Peyer's patch (tissue), 4 donors: ENCODE measurements at regions not wholly inside any gene's neighbourhood (a gene's known extent, or its start where the extent isn't known, plus 50 kb on each side); places are given as distances from the start of the nearest gene placed in this dataset.

Experiments used
- DNase-seq, 3 donors: peaks; one replicate each; pipeline ENCODE4 v3.0.0-alpha.2; 2017 to 2019
- H3K27ac ChIP-seq, 4 donors: fragments of 200-600 bp; sonication (generic); one replicate each; pipeline ENCODE4 v1.5.1; 2016 to 2019
- H3K27me3 ChIP-seq, 2 donors: fragments of 200-600 bp; sonication (generic); one replicate each; pipeline ENCODE4 v1.5.1; 2019
- H3K36me3 ChIP-seq, 3 donors: fragments of 200-600 bp; sonication (generic); one replicate each; pipeline ENCODE4 v1.5.1; 2016 to 2019
- H3K4me1 ChIP-seq, 4 donors: fragments of 200-600 bp; sonication (generic); one replicate each; pipeline ENCODE4 v1.5.1; 2016 to 2019
- H3K4me3 ChIP-seq, 4 donors: fragments of 200-600 bp; sonication (generic); 1 replicate in 3 of 4; 2 replicates in 1 of 4; pipeline ENCODE4 v1.5.1; 2016 to 2019; ENCODE audit warnings: mild to moderate bottlenecking in 1 of 4
- H3K9me3 ChIP-seq, 4 donors: fragments of 200-600 bp; sonication (generic); one replicate each; pipeline ENCODE4 v1.5.1; 2016 to 2019; ENCODE audit warnings: mild to moderate bottlenecking in 1 of 4
- POLR2A ChIP-seq, 2 donors: fragments of 450-650 bp; IDR thresholded peaks; one replicate each; pipeline ENCODE4 v1.5.1; 2017; ENCODE audit warnings: antibody characterized with exemption in 2 of 2, mild to moderate bottlenecking in 2 of 2, moderate library complexity in 2 of 2
- TF ChIP-seq, protein P1 (sequence below), 6 experiments: fragments of 450-650 bp in 4 of 6; fragments of 200-600 bp in 2 of 6; sonication (generic) in 1 of 6; IDR thresholded peaks; one replicate each; pipeline ENCODE4 v1.5.1; 2017 to 2019; ENCODE audit warnings: antibody characterized with exemption in 6 of 6, mild to moderate bottlenecking in 3 of 6, moderate library complexity in 1 of 6

DNA sequence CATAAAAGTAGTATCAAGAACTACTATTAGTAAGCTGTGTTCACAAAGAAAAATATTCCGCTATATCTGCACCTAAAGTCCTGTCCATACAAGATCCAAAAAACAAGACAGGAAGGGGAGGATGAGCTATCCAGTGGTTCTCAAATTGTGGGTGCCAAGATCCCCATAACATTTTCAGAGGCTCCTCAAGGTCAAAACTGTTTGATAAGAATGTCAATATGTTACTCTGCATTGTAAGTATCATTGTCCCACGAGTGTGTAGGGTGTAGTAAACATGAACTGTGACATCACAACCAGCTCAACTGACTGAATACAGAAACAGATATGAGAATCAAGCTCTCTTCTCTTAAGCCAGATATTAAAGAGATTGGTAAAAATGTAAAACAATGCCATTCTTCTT lies 81.9 kb upstream of the HIVEP1 start:
- H3K36me3 ChIP-seq = no peaks in the 10 kb centered on the region
- DNase-seq = no peak
- H3K27ac ChIP-seq = no peak overlapping the region
- H3K4me3 ChIP-seq = no peak overlapping the region
- H3K9me3 ChIP-seq = no peaks in the 10 kb centered on the region
- H3K4me1 ChIP-seq = no peaks in the 10 kb centered on the region
- TF ChIP-seq POLR2A (IDR thresholded peaks at IDR 0.05) = no peak
- TF ChIP-seq, protein P1, sequence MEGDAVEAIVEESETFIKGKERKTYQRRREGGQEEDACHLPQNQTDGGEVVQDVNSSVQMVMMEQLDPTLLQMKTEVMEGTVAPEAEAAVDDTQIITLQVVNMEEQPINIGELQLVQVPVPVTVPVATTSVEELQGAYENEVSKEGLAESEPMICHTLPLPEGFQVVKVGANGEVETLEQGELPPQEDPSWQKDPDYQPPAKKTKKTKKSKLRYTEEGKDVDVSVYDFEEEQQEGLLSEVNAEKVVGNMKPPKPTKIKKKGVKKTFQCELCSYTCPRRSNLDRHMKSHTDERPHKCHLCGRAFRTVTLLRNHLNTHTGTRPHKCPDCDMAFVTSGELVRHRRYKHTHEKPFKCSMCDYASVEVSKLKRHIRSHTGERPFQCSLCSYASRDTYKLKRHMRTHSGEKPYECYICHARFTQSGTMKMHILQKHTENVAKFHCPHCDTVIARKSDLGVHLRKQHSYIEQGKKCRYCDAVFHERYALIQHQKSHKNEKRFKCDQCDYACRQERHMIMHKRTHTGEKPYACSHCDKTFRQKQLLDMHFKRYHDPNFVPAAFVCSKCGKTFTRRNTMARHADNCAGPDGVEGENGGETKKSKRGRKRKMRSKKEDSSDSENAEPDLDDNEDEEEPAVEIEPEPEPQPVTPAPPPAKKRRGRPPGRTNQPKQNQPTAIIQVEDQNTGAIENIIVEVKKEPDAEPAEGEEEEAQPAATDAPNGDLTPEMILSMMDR (IDR thresholded peaks at IDR 0.05) = no peak
- H3K27me3 ChIP-seq = no peaks in the 10 kb centered on the region

DNA sequence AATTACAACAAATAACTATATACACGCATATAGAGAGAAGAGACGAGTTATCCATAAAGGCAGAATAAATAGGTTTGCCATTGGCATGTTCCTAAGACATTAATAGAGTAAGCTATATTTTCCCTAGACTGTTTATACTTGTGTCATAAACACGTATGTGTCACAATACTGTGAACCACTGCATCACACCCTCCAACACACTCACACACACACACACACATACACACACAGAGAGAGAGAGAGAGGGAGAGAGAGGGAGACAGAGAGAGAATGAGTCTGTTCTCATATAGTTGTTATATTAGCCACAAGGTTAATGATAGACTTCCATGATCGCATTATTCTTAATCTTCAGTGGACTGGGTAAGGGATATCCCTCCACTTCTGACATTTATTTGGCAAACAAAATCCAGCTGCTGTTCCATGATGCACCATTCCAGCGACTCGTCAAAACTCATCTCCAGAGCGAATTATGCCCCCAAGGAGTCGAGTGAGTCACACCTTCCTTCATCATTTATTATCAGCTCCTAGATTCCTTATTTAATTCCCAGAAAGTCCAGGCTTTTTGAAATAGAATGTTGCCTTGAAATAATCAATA lies 82.8 kb upstream of the HIVEP1 start:
- Histone ChIP-seq H3K4me1 (no peaks in the 10 kb centered on the region), H3K27me3 (no peaks in the 10 kb centered on the region), H3K36me3 (no peaks in the 10 kb centered on the region), H3K27ac (no peak overlapping the region), H3K9me3 (no peaks in the 10 kb centered on the region), H3K4me3 (no peak overlapping the region)
- no peak for TF ChIP-seq POLR2A (IDR thresholded peaks at IDR 0.05)
- TF ChIP-seq, protein P1 (IDR thresholded peaks at IDR 0.05) = no peak
- no peak for DNase-seq

DNA sequence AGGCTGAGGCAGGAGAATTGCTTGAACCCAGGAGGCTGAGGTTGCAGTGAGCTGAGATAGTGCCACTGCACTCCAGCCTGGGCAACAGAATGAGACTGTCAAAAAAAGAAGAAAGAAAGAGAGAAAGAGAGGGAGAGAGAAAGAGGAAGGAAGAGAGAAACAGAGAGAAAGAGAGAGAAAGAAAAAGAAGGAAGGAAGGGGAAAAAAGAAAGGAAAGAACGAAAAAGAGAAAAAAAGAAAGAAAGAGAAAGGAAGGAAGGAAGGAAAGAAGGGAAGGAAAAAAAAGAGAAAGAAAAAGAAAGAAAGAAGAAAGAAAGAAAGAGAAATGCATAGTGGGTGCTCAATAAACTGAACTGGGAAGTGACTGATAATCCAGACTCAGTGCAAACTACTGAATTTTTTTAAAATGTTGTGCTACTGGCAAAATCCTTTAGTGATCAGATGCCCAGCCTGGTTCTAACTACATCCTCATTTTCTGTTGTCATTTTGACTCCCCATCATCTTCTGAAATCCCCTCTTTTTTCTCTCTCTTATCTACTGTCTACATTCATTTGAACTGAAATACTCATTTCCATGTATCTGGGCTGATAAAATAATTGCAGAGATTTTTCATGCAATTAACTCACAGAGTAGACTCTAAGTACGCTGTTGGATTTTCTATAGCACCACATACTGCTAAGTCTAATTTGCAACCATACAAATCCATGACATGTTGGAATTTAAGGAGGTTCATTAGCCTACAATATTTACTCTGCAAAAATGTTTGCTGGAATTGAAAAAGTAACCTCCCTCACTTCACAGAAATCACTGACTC lies 85.3 kb upstream of the HIVEP1 start:
- TF ChIP-seq POLR2A (IDR thresholded peaks at IDR 0.05) = no peak
- TF ChIP-seq, protein P1 (IDR thresholded peaks at IDR 0.05) = no peak
- Histone ChIP-seq H3K9me3 (no peaks in the 10 kb centered on the region), H3K36me3 (no peaks in the 10 kb centered on the region), H3K27me3 (no peaks in the 10 kb centered on the region), H3K4me3 (no peak overlapping the region), H3K27ac (no peak overlapping the region), H3K4me1 (no peaks in the 10 kb centered on the region)
- no peak for DNase-seq

DNA sequence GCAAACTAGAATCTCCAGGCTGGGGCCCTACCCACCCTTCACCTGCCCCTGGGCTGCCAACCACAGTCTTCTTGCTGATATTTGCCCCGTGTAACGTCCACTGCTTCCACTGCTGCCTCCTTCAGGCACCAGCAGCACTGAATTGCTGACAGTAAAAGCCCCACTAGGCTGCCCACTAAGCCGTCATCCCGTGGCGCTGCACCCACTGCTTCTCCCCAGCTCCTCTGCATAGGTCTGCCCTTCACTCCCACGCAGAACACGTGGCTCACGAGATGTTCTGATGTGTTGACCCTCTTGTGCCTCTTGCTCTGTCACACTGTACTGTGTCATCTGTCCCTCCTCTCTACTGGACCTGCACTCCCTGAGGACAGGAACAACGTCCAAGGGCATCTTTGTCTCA lies 86.3 kb upstream of the HIVEP1 start:
- H3K4me1 ChIP-seq = peaks cover 0 to 5% (median 0%) of the 10 kb centered on the region in 4 donors
- no peaks in the 10 kb centered on the region for H3K27me3 ChIP-seq
- H3K4me3 ChIP-seq = no peak overlapping the region
- no peak for DNase-seq
- no peaks in the 10 kb centered on the region for H3K9me3 ChIP-seq
- no peaks in the 10 kb centered on the region for H3K36me3 ChIP-seq
- no peak for TF ChIP-seq POLR2A (IDR thresholded peaks at IDR 0.05)
- TF ChIP-seq, protein P1 (IDR thresholded peaks at IDR 0.05) = no peak
- H3K27ac ChIP-seq = no peak overlapping the region

DNA sequence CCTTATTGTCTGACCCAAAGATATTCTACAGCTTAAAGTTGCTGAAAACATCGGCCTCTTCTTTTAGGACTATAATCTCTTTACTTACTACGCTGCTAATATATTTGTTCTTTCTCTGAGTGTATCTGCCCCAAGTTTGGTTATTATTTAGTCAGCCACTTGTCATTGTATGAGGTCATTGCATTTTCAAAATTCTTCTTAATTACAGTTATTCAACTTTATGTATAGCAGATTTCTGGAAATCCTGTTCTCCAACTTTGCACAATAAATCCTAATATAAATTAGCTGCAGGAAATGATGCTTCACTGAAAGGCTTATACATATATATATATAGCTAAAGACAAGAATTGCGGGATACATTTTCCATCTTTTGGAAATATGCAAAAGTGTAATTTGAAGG lies 88.5 kb upstream of the HIVEP1 start:
- no peaks in the 10 kb centered on the region for H3K27me3 ChIP-seq
- TF ChIP-seq, protein P1 (IDR thresholded peaks at IDR 0.05) = no peak
- no peak for TF ChIP-seq POLR2A (IDR thresholded peaks at IDR 0.05)
- H3K9me3 ChIP-seq = no peaks in the 10 kb centered on the region
- H3K4me3 ChIP-seq = no peak overlapping the region
- H3K4me1 ChIP-seq = peaks cover 0 to 11% (median 0%) of the 10 kb centered on the region in 4 donors
- DNase-seq = no peak
- no peaks in the 10 kb centered on the region for H3K36me3 ChIP-seq
- no peak overlapping the region for H3K27ac ChIP-seq
